A549 (cell line): ENCODE measurements at regions not wholly inside any gene's neighbourhood (a gene's known extent, or its start where the extent isn't known, plus 50 kb on each side); places are given as distances from the start of the nearest gene placed in this dataset.
A peak's percentile ranks its signal among the peaks of the same experiment; 100 is the strongest.

ENCODE experiments used
- ATAC-seq, 2 experiments: fragments of 200-7000 bp in 1 of 2; fragments of >200 bp in 1 of 2; cut with Nextera tagmentation in 1 of 2; cut with Tn5 transposase in 1 of 2; 3 replicates each; pipeline versions ENCODE4 v1.8.0 to v1.9.1; 2018 to 2020; ENCODE audit warnings: mild to moderate bottlenecking in 1 of 2, moderate library complexity in 1 of 2
- CTCF ChIA-PET: fragments of 300-600 bp; sonication (Branson Sonifier 250); formaldehyde crosslinking; extraction: SDS; loops from one replicate; lab custom pipeline; 2021; ENCODE audit warnings: antibody characterized with exemption, inconsistent platforms; lab: Yijun Ruan, JAX
- POLR2A ChIA-PET: fragments of 350-600 bp; formaldehyde crosslinking; extraction: SDS; loops from one replicate; lab custom pipeline; 2021; ENCODE audit warnings: antibody characterized with exemption, inconsistent platforms; lab: Yijun Ruan, JAX
- DNase-seq, 2 experiments: peaks; one replicate each; pipeline versions ENCODE4 v3.0.0 to v3.0.0-alpha.2; 2011 to 2016; ENCODE audit warnings: low read depth in 1 of 2, low spot score in 1 of 2
- FAIRE-seq: peaks from 2 replicates; lab custom pipeline; 2011; peaks lifted over from hg19 to GRCh38; lab: Jason Lieb, UNC
- H3K27ac ChIP-seq, 2 experiments: fragments of >200 bp; sonication (Bioruptor Twin); formaldehyde crosslinking; 3 replicates each; pipeline ENCODE4 v1.5.1; 2016 to 2017
- H3K4me1 ChIP-seq: fragments of >200 bp; sonication (Bioruptor Twin); formaldehyde crosslinking; 3 replicates; pipeline ENCODE4 v1.6.1; 2016
- H3K4me2 ChIP-seq: fragments of >200 bp; sonication (Bioruptor Twin); formaldehyde crosslinking; 3 replicates; pipeline ENCODE4 v1.6.1; 2016
- H3K4me3 ChIP-seq: fragments of >200 bp; sonication (Bioruptor Twin); formaldehyde crosslinking; 3 replicates; pipeline ENCODE4 v1.5.1; 2016
- H3K9me3 ChIP-seq: fragments of >200 bp; sonication (Bioruptor Twin); formaldehyde crosslinking; 3 replicates; pipeline ENCODE4 v1.6.1; 2016
- CHD2 ChIP-seq: fragments of 150-350 bp; IDR thresholded peaks from 2 replicates; pipeline ENCODE4 v1.6.1; 2014; ENCODE audit warnings: low read length; ENCODE audit not compliant: partially characterized antibody
- EP300 ChIP-seq, 2 experiments: fragments of >200 bp; sonication (Bioruptor Twin); formaldehyde crosslinking; IDR thresholded peaks; 2 replicates in 1 of 2; 3 replicates in 1 of 2; pipeline ENCODE4 v1.6.1; 2016 to 2017
- HEYL ChIP-seq: fragments of 250-450 bp; sonication (Bioruptor Pico); IDR thresholded peaks from 2 replicates; pipeline ENCODE4 v1.8.0; 2021; ENCODE audit warnings: mild to moderate bottlenecking, moderate library complexity
- MAFK ChIP-seq: fragments of 450-650 bp; IDR thresholded peaks from 2 replicates; pipeline ENCODE4 v1.6.1; 2014; ENCODE audit not compliant: partially characterized antibody
- NFE2L2 ChIP-seq: fragments of 150-350 bp; conservative IDR thresholded peaks from 2 replicates; pipeline ENCODE4 v1.6.1; 2014; ENCODE audit warnings: low read length
- POLR2AphosphoS2 ChIP-seq: conservative IDR thresholded peaks from 2 replicates; pipeline ENCODE4 v1.6.1; 2012; ENCODE audit warnings: low read length, improper control_type of control experiment, inconsistent platforms
- RAD21 ChIP-seq, 2 experiments: fragments of >200 bp in 1 of 2; sonication (Bioruptor Twin) in 1 of 2; formaldehyde crosslinking in 1 of 2; IDR thresholded peaks in 1 of 2; conservative IDR thresholded peaks in 1 of 2; 2 replicates in 1 of 2; 3 replicates in 1 of 2; pipeline ENCODE4 v1.6.1; 2012 to 2018; ENCODE audit warnings: inconsistent platforms in 1 of 2
- RCOR1 ChIP-seq: fragments of 150-350 bp; IDR thresholded peaks from 2 replicates; pipeline ENCODE4 v1.6.1; 2014; ENCODE audit warnings: antibody characterized with exemption, low read length, low read depth
- RNF2 ChIP-seq: fragments of 200-600 bp; sonication (generic); IDR thresholded peaks from 2 replicates; pipeline ENCODE4 v1.6.1; 2016; ENCODE audit warnings: low read depth, mild to moderate bottlenecking, antibody characterized with exemption, moderate library complexity, borderline replicate concordance
- ZC3H11A ChIP-seq: fragments of 450-650 bp; IDR thresholded peaks from 2 replicates; pipeline ENCODE4 v1.6.1; 2014; ENCODE audit warnings: antibody characterized with exemption, mild to moderate bottlenecking
- ZFP36 ChIP-seq: fragments of 450-650 bp; IDR thresholded peaks from 2 replicates; pipeline ENCODE4 v1.6.1; 2014; ENCODE audit warnings: borderline replicate concordance; ENCODE audit not compliant: partially characterized antibody
- ZSCAN20 ChIP-seq: fragments of 250-450 bp; sonication (Bioruptor Pico); IDR thresholded peaks from 2 replicates; pipeline ENCODE4 v1.8.0; 2022; ENCODE audit warnings: mild to moderate bottlenecking, moderate library complexity
- WGBS: methylation state at CpG from one replicate; pipeline ENCODE4 v1.1.6; 2017; ENCODE audit errors: missing lambda C conversion rate; 5-methylcytosine and 5-hydroxymethylcytosine counted together
- TF ChIP-seq, protein P1 (sequence below): fragments of >200 bp; sonication (Bioruptor Twin); formaldehyde crosslinking; IDR thresholded peaks from 2 replicates; pipeline ENCODE4 v1.6.1; 2016
- TF ChIP-seq, protein P2 (sequence below): fragments of 200-600 bp; sonication (generic); IDR thresholded peaks from 2 replicates; pipeline ENCODE4 v1.6.1; 2016; ENCODE audit warnings: antibody characterized with exemption, mild to moderate bottlenecking, moderate library complexity
- TF ChIP-seq, protein P3 (sequence below): IDR thresholded peaks from 2 replicates; pipeline ENCODE4 v1.6.1; 2012; ENCODE audit warnings: low read depth, borderline replicate concordance
- TF ChIP-seq, protein P4 (sequence below): IDR thresholded peaks from 2 replicates; pipeline ENCODE4 v1.6.1; 2012

DNA sequence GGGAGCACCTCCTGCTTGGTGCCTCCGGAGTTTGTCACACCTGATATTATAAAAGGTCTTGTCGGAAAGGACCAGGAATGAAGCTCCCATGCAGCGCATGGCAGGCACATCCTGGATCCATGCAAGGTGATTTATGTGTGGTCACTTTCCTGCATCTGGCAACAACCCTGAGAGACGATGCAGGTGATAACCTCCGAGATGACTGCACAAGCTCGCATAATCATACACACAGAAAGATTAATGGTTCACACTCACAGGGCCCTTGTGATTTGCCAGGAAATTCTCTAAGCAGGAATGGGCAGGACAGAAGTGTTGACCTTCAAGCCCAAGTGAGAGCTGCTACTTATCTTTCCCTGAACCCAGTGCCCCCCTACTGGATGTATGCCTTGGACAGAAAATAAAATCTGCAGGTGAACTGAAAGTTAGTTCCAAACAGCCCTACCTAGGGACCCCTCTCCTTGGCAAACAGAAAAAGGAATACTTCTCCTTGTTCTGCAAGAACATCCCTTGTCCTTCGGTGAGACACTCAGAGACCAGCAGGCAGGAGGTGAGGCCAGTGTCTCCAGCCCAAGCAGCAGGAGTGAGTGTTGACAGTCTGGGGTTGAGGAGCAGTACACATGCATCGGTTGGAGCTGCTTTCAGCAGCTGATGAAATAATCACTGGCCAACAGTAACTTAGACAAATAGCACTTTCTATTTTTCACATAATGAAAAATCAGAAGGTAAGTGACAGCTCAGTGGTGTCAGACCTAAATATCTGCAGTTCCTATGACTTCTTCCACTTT is 619.4 kb upstream of the B3GAT1 start (continued):
- TF ChIP-seq, protein P1, sequence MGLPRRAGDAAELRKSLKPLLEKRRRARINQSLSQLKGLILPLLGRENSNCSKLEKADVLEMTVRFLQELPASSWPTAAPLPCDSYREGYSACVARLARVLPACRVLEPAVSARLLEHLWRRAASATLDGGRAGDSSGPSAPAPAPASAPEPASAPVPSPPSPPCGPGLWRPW, result no peak
- no peak for TF ChIP-seq RCOR1
- TF ChIP-seq ZC3H11A, result no peak
- no peak for TF ChIP-seq ZSCAN20 (CRISPR knock-in tag)

DNA sequence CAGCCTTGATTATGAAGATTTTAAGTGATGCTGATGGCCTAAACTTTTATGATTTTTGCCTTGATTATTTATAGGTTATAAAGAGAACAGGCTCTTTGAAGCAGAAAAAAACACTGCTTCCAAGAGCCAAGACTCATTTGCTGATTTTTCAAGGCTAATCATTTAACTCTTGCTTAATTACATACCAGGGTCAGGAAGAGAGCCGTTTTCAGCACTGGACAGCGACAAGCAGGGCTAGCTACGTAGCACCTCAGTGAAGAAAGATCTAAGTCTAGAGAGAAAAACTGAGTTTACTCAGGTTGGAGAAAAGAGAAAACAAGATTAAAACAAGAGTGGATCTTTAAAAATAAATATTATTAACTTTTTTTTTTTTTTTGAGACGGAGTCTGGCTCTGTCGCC is 615.4 kb upstream of the B3GAT1 start:
- no peak for FAIRE-seq
- 26% methylated on average over 4 of the region's 5 CpGs for WGBS
- Histone ChIP-seq H3K4me2 (no peak overlapping the region), H3K9me3 (no peaks in the 10 kb centered on the region), H3K27ac (no peak overlapping the region), H3K4me3 (no peak overlapping the region), H3K4me1 (no peaks in the 10 kb centered on the region)
- ATAC-seq, result no peak
- TF ChIP-seq NFE2L2 (no peak), RNF2 (no peak)
- TF ChIP-seq, protein P2, sequence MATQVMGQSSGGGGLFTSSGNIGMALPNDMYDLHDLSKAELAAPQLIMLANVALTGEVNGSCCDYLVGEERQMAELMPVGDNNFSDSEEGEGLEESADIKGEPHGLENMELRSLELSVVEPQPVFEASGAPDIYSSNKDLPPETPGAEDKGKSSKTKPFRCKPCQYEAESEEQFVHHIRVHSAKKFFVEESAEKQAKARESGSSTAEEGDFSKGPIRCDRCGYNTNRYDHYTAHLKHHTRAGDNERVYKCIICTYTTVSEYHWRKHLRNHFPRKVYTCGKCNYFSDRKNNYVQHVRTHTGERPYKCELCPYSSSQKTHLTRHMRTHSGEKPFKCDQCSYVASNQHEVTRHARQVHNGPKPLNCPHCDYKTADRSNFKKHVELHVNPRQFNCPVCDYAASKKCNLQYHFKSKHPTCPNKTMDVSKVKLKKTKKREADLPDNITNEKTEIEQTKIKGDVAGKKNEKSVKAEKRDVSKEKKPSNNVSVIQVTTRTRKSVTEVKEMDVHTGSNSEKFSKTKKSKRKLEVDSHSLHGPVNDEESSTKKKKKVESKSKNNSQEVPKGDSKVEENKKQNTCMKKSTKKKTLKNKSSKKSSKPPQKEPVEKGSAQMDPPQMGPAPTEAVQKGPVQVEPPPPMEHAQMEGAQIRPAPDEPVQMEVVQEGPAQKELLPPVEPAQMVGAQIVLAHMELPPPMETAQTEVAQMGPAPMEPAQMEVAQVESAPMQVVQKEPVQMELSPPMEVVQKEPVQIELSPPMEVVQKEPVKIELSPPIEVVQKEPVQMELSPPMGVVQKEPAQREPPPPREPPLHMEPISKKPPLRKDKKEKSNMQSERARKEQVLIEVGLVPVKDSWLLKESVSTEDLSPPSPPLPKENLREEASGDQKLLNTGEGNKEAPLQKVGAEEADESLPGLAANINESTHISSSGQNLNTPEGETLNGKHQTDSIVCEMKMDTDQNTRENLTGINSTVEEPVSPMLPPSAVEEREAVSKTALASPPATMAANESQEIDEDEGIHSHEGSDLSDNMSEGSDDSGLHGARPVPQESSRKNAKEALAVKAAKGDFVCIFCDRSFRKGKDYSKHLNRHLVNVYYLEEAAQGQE, result peak; percentile 91
- TF ChIP-seq, protein P3, sequence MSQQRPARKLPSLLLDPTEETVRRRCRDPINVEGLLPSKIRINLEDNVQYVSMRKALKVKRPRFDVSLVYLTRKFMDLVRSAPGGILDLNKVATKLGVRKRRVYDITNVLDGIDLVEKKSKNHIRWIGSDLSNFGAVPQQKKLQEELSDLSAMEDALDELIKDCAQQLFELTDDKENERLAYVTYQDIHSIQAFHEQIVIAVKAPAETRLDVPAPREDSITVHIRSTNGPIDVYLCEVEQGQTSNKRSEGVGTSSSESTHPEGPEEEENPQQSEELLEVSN, result no peak
- DNase-seq, result no peak
- ChIA-PET POLR2A (no interaction called here), CTCF (no interaction called here)

DNA sequence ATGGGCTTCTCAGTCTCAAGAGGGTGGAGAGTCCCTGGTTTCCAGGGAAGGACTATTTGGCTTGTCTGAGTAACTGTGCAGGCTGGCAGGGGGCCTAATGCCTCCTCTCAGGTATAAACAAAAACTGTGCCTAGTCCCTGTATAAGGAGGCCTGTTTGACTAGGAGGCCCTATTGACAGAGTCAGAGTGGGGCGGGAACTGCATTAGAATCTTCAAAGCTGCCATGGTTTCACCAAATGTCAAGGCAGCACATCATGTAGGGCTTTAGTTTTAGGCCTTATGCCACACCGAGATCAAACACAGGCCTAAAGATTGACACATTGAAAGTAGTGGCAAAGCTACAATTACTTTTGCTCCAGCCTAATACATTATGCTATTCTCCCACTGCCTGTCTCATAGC is 611.5 kb upstream of the B3GAT1 start:
- H3K4me1 ChIP-seq, result no peaks in the 10 kb centered on the region
- TF ChIP-seq EP300 (IDR thresholded peaks at IDR 0.05) (no peak), ZFP36 (no peak), MAFK (no peak)
- ChIA-PET CTCF (no interaction called here), POLR2A (no interaction called here)
- H3K4me2 ChIP-seq, result no peak overlapping the region
- DNase-seq (no peak), FAIRE-seq (no peak), ATAC-seq (no peak)
- 0% methylated on average over 1 of the region's 2 CpGs for WGBS
- no peak overlapping the region for H3K4me3 ChIP-seq
- no peaks in the 10 kb centered on the region for H3K9me3 ChIP-seq
- H3K27ac ChIP-seq, result no peak overlapping the region

DNA sequence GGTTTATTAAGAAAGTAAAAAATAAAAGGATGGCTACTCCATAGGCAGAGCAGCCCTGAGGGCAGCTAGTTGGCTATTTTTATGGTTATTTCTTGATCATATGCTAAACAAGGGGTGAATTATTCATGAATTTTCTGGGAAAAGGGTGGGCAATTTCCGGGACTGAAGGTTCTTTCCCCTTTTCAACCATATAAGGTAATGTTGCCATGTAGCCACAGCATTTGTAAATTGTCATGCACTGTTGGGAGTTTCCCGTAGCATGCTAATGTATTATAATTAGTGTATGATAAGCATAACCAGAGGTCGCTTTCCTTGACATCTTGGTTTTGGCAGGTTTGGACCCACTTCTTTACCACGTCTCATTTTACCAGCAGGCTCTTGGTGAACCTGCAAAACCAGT is 610.4 kb upstream of the B3GAT1 start:
- ChIA-PET CTCF (no interaction called here), POLR2A (no interaction called here)
- no peak overlapping the region for H3K4me3 ChIP-seq
- no peaks in the 10 kb centered on the region for H3K9me3 ChIP-seq
- DNase-seq, result no peak
- no peak for FAIRE-seq
- no peak for ATAC-seq
- no peak for TF ChIP-seq CHD2
- TF ChIP-seq RAD21 (conservative IDR thresholded peaks at IDR 0.05 in 1 of 2, IDR thresholded peaks at IDR 0.05 in 1 of 2), result no peak
- TF ChIP-seq HEYL (CRISPR knock-in tag), result no peak
- TF ChIP-seq, protein P4, sequence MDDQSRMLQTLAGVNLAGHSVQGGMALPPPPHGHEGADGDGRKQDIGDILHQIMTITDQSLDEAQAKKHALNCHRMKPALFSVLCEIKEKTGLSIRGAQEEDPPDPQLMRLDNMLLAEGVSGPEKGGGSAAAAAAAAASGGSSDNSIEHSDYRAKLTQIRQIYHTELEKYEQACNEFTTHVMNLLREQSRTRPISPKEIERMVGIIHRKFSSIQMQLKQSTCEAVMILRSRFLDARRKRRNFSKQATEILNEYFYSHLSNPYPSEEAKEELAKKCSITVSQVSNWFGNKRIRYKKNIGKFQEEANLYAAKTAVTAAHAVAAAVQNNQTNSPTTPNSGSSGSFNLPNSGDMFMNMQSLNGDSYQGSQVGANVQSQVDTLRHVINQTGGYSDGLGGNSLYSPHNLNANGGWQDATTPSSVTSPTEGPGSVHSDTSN, result no peak
- TF ChIP-seq POLR2AphosphoS2, result no peak
- TF ChIP-seq, all 56 proteins: peak for 0
- WGBS, result 14% methylated on average over 4 of the region's 4 CpGs
- no peak overlapping the region for H3K27ac ChIP-seq
- no peaks in the 10 kb centered on the region for H3K4me1 ChIP-seq
- H3K4me2 ChIP-seq, result no peak overlapping the region
